NCI-H187 (cell line): ENCODE measurements at regions not wholly inside any gene's neighbourhood (a gene's known extent, or its start where the extent isn't known, plus 50 kb on each side); places are given as distances from the start of the nearest gene placed in this dataset.

Experiments
- DNase-seq, 2 experiments: peaks; one replicate each; lab custom pipeline; 2025; lab: John Stamatoyannopoulos, UW

DNA sequence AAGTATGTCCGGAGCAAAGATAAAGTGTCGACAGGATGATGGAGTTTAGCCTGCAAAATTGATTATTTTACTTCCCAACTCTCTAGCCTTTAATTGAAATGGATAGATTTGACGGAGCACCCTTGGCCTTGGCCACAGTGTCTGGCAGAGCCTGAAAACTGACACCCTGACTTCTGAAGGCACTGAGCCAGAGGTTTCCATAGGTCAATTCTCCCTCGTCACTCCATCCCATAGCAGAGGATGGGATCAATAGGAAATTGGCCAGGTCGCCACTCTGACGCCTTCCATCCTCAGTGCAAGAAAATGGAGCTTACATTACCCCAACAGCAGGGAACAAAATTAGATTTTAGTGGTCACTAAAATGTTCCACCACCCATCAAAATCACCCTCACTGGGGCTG is 90.4 kb upstream of the CDH11 start:
- DNase-seq, result no peak

DNA sequence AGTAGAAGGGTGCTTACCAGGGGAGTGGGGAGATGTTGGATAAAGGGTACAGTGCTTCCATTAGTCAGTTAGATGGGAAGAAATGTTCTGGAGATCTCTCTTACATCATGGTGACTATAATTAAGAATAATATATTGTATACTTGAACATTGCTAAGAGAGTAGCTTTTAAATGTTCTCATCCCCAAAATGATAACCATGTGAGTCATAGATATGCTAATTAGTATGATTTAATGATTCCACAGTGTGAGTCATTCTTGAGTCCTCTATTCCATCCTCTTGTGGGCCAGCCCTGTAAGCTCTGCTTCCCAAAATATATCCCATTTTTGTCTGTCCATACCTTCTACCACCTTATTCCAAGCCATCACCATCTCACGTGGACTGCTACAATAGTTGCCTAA is 80.6 kb upstream of the CDH11 start:
- no peak for DNase-seq

DNA sequence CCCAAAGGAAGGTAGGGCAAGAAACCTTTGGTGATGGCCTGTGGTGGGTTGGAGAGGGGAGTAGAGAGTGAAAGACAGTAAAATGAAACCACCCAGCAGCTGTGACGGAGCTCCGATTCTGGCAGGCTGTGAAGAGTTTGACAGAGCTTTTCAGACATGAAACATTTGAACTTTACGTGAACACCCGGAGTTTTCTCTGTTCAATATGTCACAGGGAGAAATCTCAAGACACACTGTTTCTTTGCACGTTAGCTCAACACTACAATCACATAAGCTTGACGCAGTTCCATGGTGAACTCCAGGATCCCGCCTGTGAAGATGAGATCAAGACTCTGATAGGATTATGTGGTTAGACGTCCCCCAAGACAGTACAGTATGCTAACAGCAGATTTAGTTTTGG is 79.6 kb upstream of the CDH11 start:
- DNase-seq, result no peak

DNA sequence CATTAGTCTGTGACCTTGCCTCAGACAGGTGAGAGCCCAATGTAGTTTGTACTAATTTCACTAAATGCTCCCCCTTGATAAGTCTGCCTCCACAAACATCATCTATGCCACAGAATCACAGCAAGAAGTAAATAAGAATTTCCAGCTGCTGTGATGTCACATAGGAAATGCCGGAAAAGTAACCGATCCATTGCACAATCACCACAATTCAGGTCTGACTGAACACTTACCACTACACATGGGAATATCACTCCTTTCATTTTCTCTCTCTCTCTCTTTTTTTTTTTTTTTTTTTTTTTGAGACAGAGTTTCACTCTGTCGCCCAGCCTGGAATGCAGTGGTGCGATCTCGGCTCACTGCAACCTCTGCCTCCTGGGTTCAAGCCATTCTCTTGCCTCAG is 79.0 kb upstream of the CDH11 start:
- DNase-seq, result no peak

DNA sequence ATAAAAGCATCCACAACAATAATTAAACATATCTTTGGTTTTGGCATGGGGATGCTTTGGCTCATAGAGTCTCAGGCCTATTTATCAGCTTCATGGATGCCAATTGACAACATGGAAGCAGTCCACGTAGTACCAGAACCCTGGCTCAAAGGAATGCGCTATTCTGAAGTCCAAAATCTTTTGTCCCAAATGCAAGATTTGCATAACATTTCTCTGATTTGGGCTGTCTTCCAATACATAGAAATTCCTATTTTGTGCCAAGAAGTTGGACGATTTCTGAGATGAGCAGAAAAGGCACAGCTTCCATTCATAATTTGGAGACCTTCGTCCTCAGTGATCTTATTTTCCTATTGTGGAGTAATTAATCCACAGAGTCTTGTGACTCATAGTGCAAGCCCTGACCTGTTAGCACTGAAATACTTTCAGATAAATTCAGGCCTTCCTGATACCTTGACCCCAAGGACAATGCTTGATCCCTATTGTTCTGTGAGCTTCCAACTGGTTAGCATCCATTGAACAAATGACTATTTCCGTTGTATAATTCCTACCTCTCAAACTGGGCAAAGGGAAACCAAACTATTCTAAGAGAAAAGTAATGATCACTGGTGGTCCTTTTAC is 78.4 kb upstream of the CDH11 start:
- DNase-seq, result no peak

DNA sequence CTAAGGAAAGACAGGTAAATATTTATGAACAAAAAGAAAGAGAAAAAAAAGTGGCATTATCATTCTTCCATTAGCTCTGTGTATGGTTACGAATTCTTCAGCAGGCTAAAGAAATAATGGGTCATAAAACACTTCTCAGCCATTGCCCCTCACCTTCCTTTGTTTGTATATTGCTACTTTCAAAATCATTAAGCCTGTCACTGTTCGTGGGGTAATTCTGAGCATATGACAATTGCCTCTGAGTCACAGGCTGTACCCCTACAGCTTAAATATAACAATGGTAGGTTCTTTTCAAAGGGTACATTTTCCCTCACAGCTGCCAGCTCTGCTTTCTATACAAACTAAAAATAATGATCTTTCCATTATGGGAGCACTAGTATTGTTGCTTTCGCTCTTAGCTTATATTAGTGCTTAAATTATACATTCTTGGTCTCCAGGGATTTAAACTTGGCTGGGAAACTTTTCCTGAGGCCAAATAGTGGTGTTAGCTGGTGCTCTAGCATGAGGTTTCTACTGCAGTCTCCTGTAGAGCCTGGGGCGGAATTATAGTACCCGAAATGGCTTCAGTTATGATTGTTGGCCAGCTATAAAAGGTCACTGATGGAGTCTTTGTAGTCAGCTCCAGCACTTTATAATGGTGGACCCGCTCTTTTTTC is 74.7 kb upstream of the CDH11 start:
- no peak for DNase-seq

DNA sequence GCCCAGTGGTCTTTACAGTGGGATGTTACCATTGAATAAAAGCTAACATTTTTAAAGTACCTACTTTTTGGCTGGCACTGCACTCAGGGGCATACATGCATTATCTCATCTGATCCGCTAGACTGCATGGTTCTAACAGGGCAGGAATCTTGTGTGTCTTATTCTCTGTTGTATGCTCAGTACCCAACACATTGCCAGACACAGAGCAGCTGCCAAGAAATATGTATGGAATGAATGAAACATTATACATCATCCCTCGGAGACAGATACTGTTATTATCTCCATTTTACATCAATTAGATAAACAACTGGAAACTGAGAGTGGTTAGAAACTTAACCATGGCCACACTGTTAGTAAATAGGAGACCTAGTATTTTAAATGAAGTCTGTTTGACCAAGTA is 74.1 kb upstream of the CDH11 start:
- no peak for DNase-seq

DNA sequence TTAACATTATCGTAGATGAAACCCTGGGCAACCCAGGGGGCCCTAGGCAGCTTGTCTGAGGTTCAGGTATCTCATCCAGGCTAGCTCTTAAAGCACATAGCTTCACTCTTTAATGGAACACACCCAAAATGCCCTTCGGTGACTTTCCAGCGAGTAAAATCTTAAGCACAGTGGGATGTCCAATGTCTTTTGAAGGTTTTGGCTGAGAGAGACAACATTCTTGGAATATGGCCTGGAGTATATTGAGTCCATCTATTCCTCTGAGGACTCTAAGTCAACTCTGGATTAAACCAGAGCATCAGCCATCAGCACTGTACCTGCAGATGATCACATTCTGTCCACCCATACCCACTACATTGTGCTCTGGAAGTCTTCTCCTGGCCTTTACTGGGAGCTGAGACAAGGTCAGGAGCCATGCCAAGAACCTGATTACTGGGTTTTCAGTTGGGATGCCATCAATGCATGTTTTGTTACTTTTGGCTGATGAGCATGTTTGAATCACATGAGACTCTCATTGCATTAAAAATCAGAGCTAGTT is 63.4 kb upstream of the CDH11 start:
- no peak for DNase-seq

DNA sequence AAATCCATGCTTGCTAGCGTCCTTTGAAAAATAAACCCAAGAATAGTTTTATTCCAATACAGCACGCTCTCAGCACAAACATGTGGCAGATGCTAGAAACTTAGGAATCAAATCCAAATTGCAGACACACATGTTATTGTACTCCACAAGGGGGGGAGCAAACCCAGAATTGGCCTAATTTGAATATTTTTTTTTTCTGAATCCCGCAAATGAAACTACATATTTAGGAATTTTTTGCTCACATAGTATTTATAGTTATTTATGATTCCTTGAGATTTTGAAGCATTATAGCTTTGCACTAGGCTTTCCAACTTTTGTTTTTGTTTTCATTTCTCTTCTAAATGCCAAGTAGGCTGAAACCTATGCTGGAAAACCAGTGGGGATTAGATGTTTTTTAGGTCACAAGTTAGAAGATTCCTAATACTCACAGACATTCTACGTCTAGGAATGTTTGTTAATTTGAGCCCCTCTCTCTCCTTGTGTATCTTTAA is 59.3 kb upstream of the CDH11 start:
- DNase-seq, result no peak

DNA sequence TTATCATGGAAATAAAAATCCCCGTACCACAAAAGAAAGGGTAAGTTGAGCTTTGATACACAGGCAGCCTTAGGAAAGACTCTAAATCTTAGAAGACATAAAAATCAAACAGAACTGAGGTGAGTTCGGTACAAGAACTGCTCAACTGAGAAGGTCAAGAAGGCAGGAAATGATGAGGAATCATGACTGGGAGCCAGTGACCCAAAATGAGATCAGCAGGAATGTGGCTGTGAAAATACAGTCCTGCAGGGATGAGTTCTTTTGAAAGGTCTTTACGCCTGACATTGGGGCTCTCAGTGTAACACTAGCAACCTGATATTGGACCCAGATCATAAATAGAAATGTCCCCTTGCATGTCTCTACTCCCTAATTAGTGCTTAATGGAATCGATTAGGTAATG is 56.3 kb upstream of the CDH11 start:
- DNase-seq, result no peak

DNA sequence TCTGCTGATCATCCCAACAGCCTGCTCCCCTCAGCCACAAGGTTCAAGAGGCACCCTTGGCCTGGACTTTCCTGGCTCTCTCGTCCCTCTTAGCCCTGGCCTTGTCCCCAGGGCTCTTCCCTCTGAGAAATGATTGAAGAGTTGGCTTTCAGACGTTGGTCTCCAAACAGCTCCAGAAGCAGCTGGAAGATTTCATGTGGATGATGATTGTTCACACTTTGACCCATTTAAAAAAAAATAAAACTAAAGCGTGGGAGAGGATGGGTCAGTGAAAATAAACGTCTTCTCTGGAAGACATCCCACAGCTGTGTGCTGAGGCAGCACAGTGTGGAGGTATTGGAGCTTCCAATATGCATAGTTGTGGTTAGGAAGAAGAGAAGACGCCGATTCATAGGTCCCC is 54.7 kb upstream of the CDH11 start:
- DNase-seq, result no peak

DNA sequence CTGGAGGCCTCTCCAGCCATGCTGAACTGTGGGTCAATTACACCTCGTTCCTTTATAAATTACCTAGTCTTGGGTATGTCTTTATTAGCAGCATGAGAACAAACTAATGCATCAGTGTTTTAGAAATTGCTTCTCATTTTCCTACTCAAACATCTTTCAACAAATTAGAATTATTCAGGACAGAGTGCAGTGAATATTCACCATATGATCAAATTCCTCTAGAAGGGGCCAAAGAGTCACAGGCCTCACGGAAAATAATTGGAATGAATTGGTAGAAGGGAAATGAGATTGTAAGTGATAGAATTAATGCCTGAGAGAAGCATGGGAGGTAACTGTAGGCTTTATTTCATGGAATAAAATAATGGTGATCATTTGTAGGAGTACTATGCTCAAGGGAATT is 50.5 kb upstream of the CDH11 start:
- DNase-seq, result no peak
